IMR-90 (cell line): ENCODE measurements at regions not wholly inside any gene's neighbourhood (a gene's known extent, or its start where the extent isn't known, plus 50 kb on each side); places are given as distances from the start of the nearest gene placed in this dataset.

ENCODE experiments used
- ATAC-seq: fragments of 200-7000 bp; cut with Tn5 transposase; 2 replicates; pipeline ENCODE4 v1.9.1; 2020; ENCODE audit warnings: low read depth, mild to moderate bottlenecking, moderate library complexity
- BruUV-seq: library from RNA; stranded (reverse); fragments of 400-500 nt; replicated peaks from 2 replicates; lab custom pipeline; 2021; lab: Mats Ljungman, UMichigan
- CTCF ChIA-PET: fragments of 300-600 bp; formaldehyde crosslinking; extraction: SDS; loops from one replicate; lab custom pipeline; 2021; ENCODE audit warnings: antibody characterized with exemption; lab: Yijun Ruan, JAX
- POLR2A ChIA-PET: fragments of 300-600 bp; sonication (Branson Sonifier 250); formaldehyde crosslinking; loops from one replicate; lab custom pipeline; 2022; ENCODE audit warnings: antibody characterized with exemption; ENCODE audit not compliant: unreplicated experiment; lab: Charles Lee
- DNase-seq: peaks from one replicate; pipeline ENCODE4 v3.0.0; 2013
- H2AFZ ChIP-seq: replicated peaks from 2 replicates; pipeline ENCODE3; 2013; ENCODE audit warnings: low read length, mild to moderate bottlenecking; ENCODE audit not compliant: poor library complexity
- H2AK5ac ChIP-seq: 2 replicates; pipeline ENCODE4 v1.6.1; 2013; ENCODE audit warnings: low read depth, low read length, inconsistent platforms
- H2AK9ac ChIP-seq: replicated peaks from 2 replicates; pipeline ENCODE3; 2013; ENCODE audit warnings: mild to moderate bottlenecking, low read depth, low read length, moderate library complexity; ENCODE audit not compliant: poor library complexity
- H2BK120ac ChIP-seq: 2 replicates; pipeline ENCODE4 v1.6.1; 2013; ENCODE audit warnings: low read depth, low read length, inconsistent platforms
- H2BK15ac ChIP-seq: 3 replicates; pipeline ENCODE4 v1.6.1; 2013; ENCODE audit warnings: low read depth, low read length, inconsistent platforms
- H2BK20ac ChIP-seq: 2 replicates; pipeline ENCODE4 v1.6.1; 2013; ENCODE audit warnings: low read depth, mild to moderate bottlenecking, inconsistent platforms, low read length, moderate library complexity
- H2BK5ac ChIP-seq: 2 replicates; pipeline ENCODE4 v1.6.1; 2013; ENCODE audit warnings: mild to moderate bottlenecking, low read depth, low read length, inconsistent platforms; ENCODE audit not compliant: poor library complexity, severe bottlenecking
- H3K14ac ChIP-seq: replicated peaks from 2 replicates; pipeline ENCODE4 v1.6.1; 2013; ENCODE audit warnings: low read depth, low read length, inconsistent platforms
- H3K18ac ChIP-seq: 2 replicates; pipeline ENCODE4 v1.6.1; 2013; ENCODE audit warnings: low read depth, low read length, control low read depth
- H3K23ac ChIP-seq: 2 replicates; pipeline ENCODE4 v1.6.1; 2013; ENCODE audit warnings: low read depth, low read length, inconsistent platforms
- H3K27ac ChIP-seq: 2 replicates; pipeline ENCODE4 v1.5.1; 2013; ENCODE audit warnings: mild to moderate bottlenecking, control low read depth, low read length; ENCODE audit not compliant: insufficient read depth
- H3K27me3 ChIP-seq: 2 replicates; pipeline ENCODE4 v1.6.1; 2013; ENCODE audit warnings: low read length; ENCODE audit not compliant: control insufficient read depth, insufficient read depth
- H3K36me3 ChIP-seq: 2 replicates; pipeline ENCODE4 v1.6.1; 2013; ENCODE audit warnings: low read length, mixed read lengths; ENCODE audit not compliant: control insufficient read depth, insufficient read depth
- H3K4ac ChIP-seq: 2 replicates; pipeline ENCODE4 v1.6.1; 2013; ENCODE audit warnings: low read depth, low read length, inconsistent platforms
- H3K4me1 ChIP-seq: 2 replicates; pipeline ENCODE4 v1.6.1; 2013; ENCODE audit warnings: low read length, mixed read lengths; ENCODE audit not compliant: control insufficient read depth, insufficient read depth
- H3K4me2 ChIP-seq: 2 replicates; pipeline ENCODE4 v1.6.1; 2013; ENCODE audit warnings: low read depth, mild to moderate bottlenecking, control low read depth, low read length, moderate library complexity
- H3K4me3 ChIP-seq: 2 replicates; pipeline ENCODE4 v1.5.1; 2013; ENCODE audit warnings: low read depth, mild to moderate bottlenecking, control low read depth, low read length, moderate library complexity; ENCODE audit not compliant: insufficient read depth
- H3K56ac ChIP-seq: 2 replicates; pipeline ENCODE4 v1.6.1; 2013; ENCODE audit warnings: low read length, inconsistent platforms; ENCODE audit not compliant: insufficient read depth; ENCODE audit errors: extremely low read depth
- H3K79me1 ChIP-seq, 2 experiments: 2 replicates each; pipeline ENCODE4 v1.6.1; 2013; ENCODE audit warnings: low read length in 2 of 2, inconsistent platforms in 1 of 2, low read depth in 1 of 2
- H3K9ac ChIP-seq: 2 replicates; pipeline ENCODE4 v1.6.1; 2013; ENCODE audit warnings: low read depth, low read length, control low read depth
- H3K9me1 ChIP-seq: 2 replicates; pipeline ENCODE4 v1.6.1; 2013; ENCODE audit warnings: low read length, inconsistent platforms; ENCODE audit not compliant: insufficient read depth
- H3K9me3 ChIP-seq: 2 replicates; pipeline ENCODE4 v1.6.1; 2013; ENCODE audit warnings: low read length; ENCODE audit not compliant: control insufficient read depth, insufficient read depth
- H4K20me1 ChIP-seq: 2 replicates; pipeline ENCODE4 v1.6.1; 2013; ENCODE audit warnings: low read length, inconsistent platforms; ENCODE audit not compliant: insufficient read depth
- H4K5ac ChIP-seq: 2 replicates; pipeline ENCODE4 v1.6.1; 2013; ENCODE audit warnings: mild to moderate bottlenecking, low read depth, low read length, control low read depth
- H4K8ac ChIP-seq, 2 experiments: 2 replicates each; pipeline ENCODE4 v1.6.1; 2013; ENCODE audit warnings: low read depth in 2 of 2, low read length in 2 of 2, control low read depth in 1 of 2, inconsistent platforms in 1 of 2
- H4K91ac ChIP-seq: 2 replicates; pipeline ENCODE4 v1.6.1; 2013; ENCODE audit warnings: low read depth, low read length, inconsistent platforms; ENCODE audit not compliant: insufficient read depth
- BHLHE40 ChIP-seq: fragments of 150-350 bp; IDR thresholded peaks from 2 replicates; pipeline ENCODE4 v1.6.1; 2016; ENCODE audit warnings: mild to moderate bottlenecking, low read depth, low read length
- CEBPB ChIP-seq: IDR thresholded peaks from 2 replicates; pipeline ENCODE4 v1.6.1; 2012; ENCODE audit warnings: low read depth, low read length, improper control_type of control experiment
- CHD1 ChIP-seq: IDR thresholded peaks from 2 replicates; pipeline ENCODE4 v1.6.1; 2012; ENCODE audit warnings: low read depth, low read length, improper control_type of control experiment
- CTCF ChIP-seq: conservative IDR thresholded peaks from 2 replicates; pipeline ENCODE4 v1.5.1; 2012; ENCODE audit warnings: mild to moderate bottlenecking, low read depth, low read length, improper control_type of control experiment
- ELK1 ChIP-seq: fragments of 150-350 bp; IDR thresholded peaks from 2 replicates; pipeline ENCODE4 v1.6.1; 2016; ENCODE audit warnings: low read depth, mild to moderate bottlenecking, low read length, moderate library complexity, borderline replicate concordance
- MAZ ChIP-seq: IDR thresholded peaks from 2 replicates; pipeline ENCODE4 v1.6.1; 2012; ENCODE audit warnings: low read depth, mild to moderate bottlenecking, low read length, improper control_type of control experiment, moderate library complexity, borderline replicate concordance
- MXI1 ChIP-seq: IDR thresholded peaks from 2 replicates; pipeline ENCODE4 v1.6.1; 2012; ENCODE audit warnings: low read depth, mild to moderate bottlenecking, low read length, moderate library complexity, borderline replicate concordance
- NFE2L2 ChIP-seq: fragments of 150-350 bp; IDR thresholded peaks from 2 replicates; pipeline ENCODE4 v1.6.1; 2016; ENCODE audit warnings: low read depth, mild to moderate bottlenecking, low read length
- POLR2A ChIP-seq: IDR thresholded peaks from 2 replicates; pipeline ENCODE4 v1.6.1; 2012; ENCODE audit warnings: mild to moderate bottlenecking, low read depth, low read length
- RCOR1 ChIP-seq: IDR thresholded peaks from 2 replicates; pipeline ENCODE4 v1.6.1; 2012; ENCODE audit warnings: mild to moderate bottlenecking, low read length, improper control_type of control experiment; ENCODE audit not compliant: insufficient replicate concordance
- RFX5 ChIP-seq: IDR thresholded peaks from 2 replicates; pipeline ENCODE4 v1.8.0; 2012; ENCODE audit warnings: low read depth, mild to moderate bottlenecking, low read length, moderate library complexity
- SMC3 ChIP-seq: fragments of 150-350 bp; IDR thresholded peaks from 2 replicates; pipeline ENCODE4 v1.6.1; 2016; ENCODE audit warnings: low read depth, mild to moderate bottlenecking, antibody characterized with exemption, low read length, moderate library complexity
- USF2 ChIP-seq: fragments of 150-350 bp; IDR thresholded peaks from 2 replicates; pipeline ENCODE4 v1.6.1; 2017; ENCODE audit warnings: mild to moderate bottlenecking, antibody characterized with exemption, low read length, low read depth
- WGBS, 2 experiments: methylation state at CpG; one replicate each; pipeline versions ENCODE4 v1.1.5 to v1.1.7; 2013; ENCODE audit warnings: missing lambda C conversion rate in 2 of 2; ENCODE audit not compliant: insufficient read length in 1 of 2; ENCODE audit errors: extremely low coverage in 2 of 2; 5-methylcytosine and 5-hydroxymethylcytosine counted together
- dilution Hi-C: fragments of 300-500 bp; cut with HindIII; formaldehyde crosslinking; loops from one replicate; pipeline ENCODE4 v1.14.3; 2018; ENCODE audit warnings: low sequenced_read_pairs; ENCODE audit not compliant: unreplicated experiment
- in situ Hi-C: fragments of 300-500 bp; cut with MboI; formaldehyde crosslinking; loops from 3 replicates; pipeline ENCODE4 v1.14.3; 2019; ENCODE audit warnings: low sequenced_read_pairs, inconsistent platforms, mixed read lengths
- intact Hi-C: fragments of 100-400 bp; cut with micrococcal nuclease; formaldehyde crosslinking; loops from 2 replicates; pipeline ENCODE4 v1.10.0; 2022

- in situ Hi-C loops (no loop called here), dilution Hi-C loops (no loop called here)
- TF ChIP-seq CHD1 (no peak), RCOR1 (no peak), CTCF (no peak), ELK1 (no peak), POLR2A (no peak), USF2 (no peak), MAZ (no peak), RFX5 (no peak), CEBPB (no peak), NFE2L2 (no peak), SMC3 (no peak), MXI1 (no peak), BHLHE40 (no peak)
Measured at GRCh38 chr10:69729326-69730048, 72.2 kb upstream of the COL13A1 start.

More at GRCh38 chr10:69729326-69730048, 72.2 kb upstream of the COL13A1 start:
- peak overlapping the region; percentile 54; the same call in 1 of the 2 replicates for H3K27ac ChIP-seq
- peaks cover 47% of the 10 kb centered on the region for H3K4me1 ChIP-seq
- peak overlapping the region; percentile 77; the same call in 1 of the 2 replicates for H2BK120ac ChIP-seq
- H2AK9ac ChIP-seq: peak overlapping the region; percentile 33
- H3K18ac ChIP-seq: peak overlapping the region; percentile 34; the same call in 1 of the 2 replicates
- ChIA-PET CTCF (interaction anchor here (1.6 kb wide), 1 partner anchor 72 kb away, joined by 4 read pairs; the partner anchor contains the start of gene COL13A1), POLR2A (no interaction called here)
- H3K4ac ChIP-seq: peak overlapping the region; percentile 86
- H3K9me3 ChIP-seq: no peaks in the 10 kb centered on the region
- peaks cover 30% of the 10 kb centered on the region for H3K9me1 ChIP-seq
- no peaks in the 10 kb centered on the region; the same call in 1 of the 2 replicates for H3K27me3 ChIP-seq
- ATAC-seq: no peak
- peak overlapping the region; percentile 35; the same call in 1 of the 2 replicates for H4K5ac ChIP-seq
- no peak overlapping the region for H3K4me2 ChIP-seq
- no peak overlapping the region for H3K9ac ChIP-seq
- no TSS peak for BruUV-seq
- intact Hi-C loops: loop anchor here (5.0 kb wide), 1 partner anchor 183 kb away; no protein-coding TSS in a partner anchor
- peak overlapping the region; percentile 84; the same call in 1 of the 2 replicates for H2BK20ac ChIP-seq
- no peak for DNase-seq
- H2AK5ac ChIP-seq: peak overlapping the region; percentile 87; the same call in 1 of the 2 replicates
- peak overlapping the region in 1 of 2 experiments; percentile 69; a peak in 1 of 4 replicates for H4K8ac ChIP-seq
- H3K4me3 ChIP-seq: no peak overlapping the region
- H3K23ac ChIP-seq: peak overlapping the region; percentile 48; the same call in 1 of the 2 replicates
- H3K79me1 ChIP-seq: no peaks in the 10 kb centered on the region; a peak in 1 of 4 replicates
- peak overlapping the region; percentile 70; the same call in 1 of the 2 replicates for H4K91ac ChIP-seq
- H2AFZ ChIP-seq: no peak overlapping the region
- H3K14ac ChIP-seq: peak overlapping the region; percentile 60; the same call in 1 of the 2 replicates
- H3K36me3 ChIP-seq: no peaks in the 10 kb centered on the region
- no peak overlapping the region for H3K56ac ChIP-seq
- peak overlapping the region; percentile 71; the same call in 1 of the 3 replicates for H2BK15ac ChIP-seq
- WGBS, 2 experiments: 72% methylated on average over 3 of the region's 12 CpGs; no CpG with 5 or more reads in 1 of the 2 experiments
- H4K20me1 ChIP-seq: peaks cover 4% of the 10 kb centered on the region; the same call in 1 of the 2 replicates
- H2BK5ac ChIP-seq: no peak overlapping the region
